HEK293 (cell line): ENCODE measurements at regions not wholly inside any gene's neighbourhood (a gene's known extent, or its start where the extent isn't known, plus 50 kb on each side); places are given as distances from the start of the nearest gene placed in this dataset.

ENCODE experiments used
- CTCF ChIA-PET: fragments of 350-600 bp; formaldehyde crosslinking; extraction: SDS; loops from one replicate; lab custom pipeline; 2021; ENCODE audit warnings: antibody characterized with exemption; lab: Yijun Ruan, JAX
- POLR2A ChIA-PET: fragments of 300-600 bp; formaldehyde crosslinking; extraction: SDS; loops from one replicate; lab custom pipeline; 2020; ENCODE audit warnings: antibody characterized with exemption, inconsistent platforms; lab: Yijun Ruan, JAX
- H3K27ac ChIP-seq: fragments of 200-500 bp; sonication (Bioruptor generic); 2 replicates; pipeline ENCODE4 v1.5.1; 2014; ENCODE audit warnings: low read depth, low read length, control low read depth, inconsistent platforms; ENCODE audit errors: extremely low read depth
- H3K36me3 ChIP-seq, 2 experiments: fragments of 200-500 bp in 1 of 2; sonication (Bioruptor generic) in 1 of 2; 1 replicate in 1 of 2; 2 replicates in 1 of 2; pipeline ENCODE4 v1.5.1; 2014 to 2017; ENCODE audit warnings: inconsistent platforms in 2 of 2, low read length in 2 of 2; ENCODE audit not compliant: control insufficient read depth in 2 of 2, insufficient read depth in 1 of 2
- H3K4me1 ChIP-seq: fragments of 200-500 bp; sonication (Bioruptor generic); 2 replicates; pipeline ENCODE4 v1.5.1; 2014; ENCODE audit warnings: mild to moderate bottlenecking, low read length, inconsistent platforms; ENCODE audit not compliant: control insufficient read depth, insufficient read depth
- H3K4me3 ChIP-seq: 2 replicates; pipeline ENCODE4 v1.5.1; 2011; ENCODE audit warnings: low read depth, mild to moderate bottlenecking, control low read depth, low read length, moderate library complexity
- H3K9me3 ChIP-seq: fragments of 200-500 bp; sonication (Bioruptor generic); 2 replicates; pipeline ENCODE4 v1.5.1; 2014; ENCODE audit warnings: low read depth, low read length, inconsistent platforms; ENCODE audit not compliant: control insufficient read depth, insufficient read depth
- GLI2 ChIP-seq: fragments of 450-650 bp; formaldehyde crosslinking; IDR thresholded peaks from 2 replicates; pipeline ENCODE4; 2017; ENCODE audit warnings: missing biosample characterization, missing genetic modification characterization, low read depth, borderline replicate concordance
- GLIS1 ChIP-seq: fragments of 450-650 bp; formaldehyde crosslinking; IDR thresholded peaks from 2 replicates; pipeline ENCODE4 v1.5.1; 2016; ENCODE audit warnings: missing biosample characterization, missing genetic modification characterization
- KLF1 ChIP-seq: fragments of 450-650 bp; formaldehyde crosslinking; IDR thresholded peaks from 2 replicates; pipeline ENCODE4 v1.5.1; 2016; ENCODE audit warnings: missing biosample characterization, missing genetic modification characterization
- KLF7 ChIP-seq: fragments of 450-650 bp; formaldehyde crosslinking; IDR thresholded peaks from 2 replicates; pipeline ENCODE4 v1.5.1; 2016; ENCODE audit warnings: missing biosample characterization, missing genetic modification characterization, borderline replicate concordance
- YY1 ChIP-seq: fragments of 450-650 bp; formaldehyde crosslinking; IDR thresholded peaks from 2 replicates; pipeline ENCODE4 v1.5.1; 2018; ENCODE audit warnings: missing biosample characterization, missing genetic modification characterization
- ZBTB17 ChIP-seq: fragments of 450-650 bp; formaldehyde crosslinking; IDR thresholded peaks from 2 replicates; pipeline ENCODE4 v1.5.1; 2016; ENCODE audit warnings: missing biosample characterization, missing genetic modification characterization
- ZBTB7A ChIP-seq: fragments of 450-650 bp; formaldehyde crosslinking; IDR thresholded peaks from 2 replicates; pipeline ENCODE4 v1.5.1; 2016; ENCODE audit warnings: low read depth, missing biosample characterization, missing genetic modification characterization
- ZEB2 ChIP-seq: fragments of 450-650 bp; formaldehyde crosslinking; IDR thresholded peaks from 2 replicates; pipeline ENCODE4 v1.5.1; 2016; ENCODE audit warnings: missing biosample characterization, missing genetic modification characterization
- ZIC2 ChIP-seq: fragments of 450-650 bp; formaldehyde crosslinking; IDR thresholded peaks from 2 replicates; pipeline ENCODE4 v1.5.1; 2016; ENCODE audit warnings: missing biosample characterization, missing genetic modification characterization
- ZNF202 ChIP-seq: fragments of 450-650 bp; formaldehyde crosslinking; IDR thresholded peaks from 2 replicates; pipeline ENCODE4 v1.5.1; 2016; ENCODE audit warnings: missing biosample characterization, missing genetic modification characterization, borderline replicate concordance
- ZNF266 ChIP-seq: fragments of 450-650 bp; formaldehyde crosslinking; IDR thresholded peaks from 2 replicates; pipeline ENCODE4 v1.5.1; 2016; ENCODE audit warnings: missing biosample characterization, missing genetic modification characterization, low read depth
- ZNF366 ChIP-seq: fragments of 450-650 bp; formaldehyde crosslinking; conservative IDR thresholded peaks from 2 replicates; pipeline ENCODE4 v1.5.1; 2016; ENCODE audit warnings: missing biosample characterization, missing genetic modification characterization
- ZNF521 ChIP-seq: fragments of 450-650 bp; formaldehyde crosslinking; IDR thresholded peaks from 2 replicates; pipeline ENCODE4 v1.5.1; 2017; ENCODE audit warnings: missing biosample characterization, mild to moderate bottlenecking, missing genetic modification characterization
- ZNF600 ChIP-seq: fragments of 450-650 bp; formaldehyde crosslinking; IDR thresholded peaks from 2 replicates; pipeline ENCODE4 v1.5.1; 2016; ENCODE audit warnings: missing biosample characterization, missing genetic modification characterization
- ZNF677 ChIP-seq: fragments of 450-650 bp; IDR thresholded peaks from 2 replicates; pipeline ENCODE4 v1.5.0; 2018; ENCODE audit warnings: missing biosample characterization, mild to moderate bottlenecking, missing genetic modification characterization, moderate library complexity
- ZNF792 ChIP-seq: fragments of 450-650 bp; formaldehyde crosslinking; IDR thresholded peaks from 2 replicates; pipeline ENCODE4 v1.5.1; 2016; ENCODE audit warnings: missing biosample characterization, missing genetic modification characterization
- ZSCAN30 ChIP-seq: fragments of 450-650 bp; IDR thresholded peaks from 2 replicates; pipeline ENCODE4 v1.5.1; 2018; ENCODE audit warnings: missing biosample characterization, mild to moderate bottlenecking, missing genetic modification characterization, moderate library complexity
- TF ChIP-seq, protein P1 (sequence below): fragments of 450-650 bp; formaldehyde crosslinking; IDR thresholded peaks from 2 replicates; pipeline ENCODE4 v1.5.1; 2017; ENCODE audit warnings: missing biosample characterization, missing genetic modification characterization
- TF ChIP-seq, protein P2 (sequence below): fragments of 450-650 bp; formaldehyde crosslinking; IDR thresholded peaks from 2 replicates; pipeline ENCODE4 v1.5.1; 2016; ENCODE audit warnings: missing biosample characterization, missing genetic modification characterization
- TF ChIP-seq, protein P3 (sequence below): fragments of 450-650 bp; formaldehyde crosslinking; IDR thresholded peaks from 2 replicates; pipeline ENCODE4 v1.5.1; 2016; ENCODE audit warnings: missing biosample characterization, missing genetic modification characterization
- TF ChIP-seq, protein P4 (sequence below): fragments of 450-650 bp; formaldehyde crosslinking; IDR thresholded peaks from 2 replicates; pipeline ENCODE4 v1.5.1; 2016; ENCODE audit warnings: missing biosample characterization, missing genetic modification characterization, low read depth
- TF ChIP-seq, protein P5 (sequence below): fragments of 450-650 bp; formaldehyde crosslinking; IDR thresholded peaks from 2 replicates; pipeline ENCODE4 v1.5.1; 2016; ENCODE audit warnings: missing biosample characterization, missing genetic modification characterization
- TF ChIP-seq, protein P6 (sequence below): fragments of 450-650 bp; formaldehyde crosslinking; IDR thresholded peaks from 2 replicates; pipeline ENCODE4 v1.5.1; 2016; ENCODE audit warnings: missing biosample characterization, missing genetic modification characterization, borderline replicate concordance

DNA sequence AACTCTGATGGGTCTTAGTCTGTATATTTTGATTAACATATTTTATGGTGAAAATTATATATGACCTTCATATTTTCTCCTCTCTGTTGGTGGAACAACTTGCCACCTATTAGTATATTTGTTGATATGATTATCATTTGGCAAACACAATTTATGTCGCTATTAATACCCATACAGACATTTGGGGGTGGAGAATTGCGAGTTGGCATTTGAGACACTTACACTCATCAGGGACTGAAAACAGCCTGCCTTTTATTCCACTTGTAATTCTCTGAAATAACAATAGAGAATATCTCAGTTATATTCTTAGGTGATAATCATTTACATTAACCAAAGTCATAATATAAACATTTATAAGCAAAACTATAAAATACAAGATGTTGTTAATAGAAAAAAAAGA lies 100.5 kb upstream of the RGS18 start:
- ChIA-PET CTCF (no interaction called here), POLR2A (no interaction called here)
- H3K27ac ChIP-seq: no peak overlapping the region
- no peaks in the 10 kb centered on the region for H3K4me1 ChIP-seq
- H3K4me3 ChIP-seq: no peak overlapping the region
- TF ChIP-seq ZNF521 (no peak), ZSCAN30 (no peak), ZNF366 (no peak), ZBTB7A (tag by site-specific recombination) (no peak), ZBTB17 (tag by site-specific recombination) (no peak), GLIS1 (tag by site-specific recombination) (no peak), KLF1 (tag by site-specific recombination) (no peak), ZIC2 (tag by site-specific recombination) (no peak), ZNF266 (tag by site-specific recombination) (no peak), GLI2 (tag by site-specific recombination) (no peak), KLF7 (tag by site-specific recombination) (no peak), YY1 (no peak)
- TF ChIP-seq, protein P1, sequence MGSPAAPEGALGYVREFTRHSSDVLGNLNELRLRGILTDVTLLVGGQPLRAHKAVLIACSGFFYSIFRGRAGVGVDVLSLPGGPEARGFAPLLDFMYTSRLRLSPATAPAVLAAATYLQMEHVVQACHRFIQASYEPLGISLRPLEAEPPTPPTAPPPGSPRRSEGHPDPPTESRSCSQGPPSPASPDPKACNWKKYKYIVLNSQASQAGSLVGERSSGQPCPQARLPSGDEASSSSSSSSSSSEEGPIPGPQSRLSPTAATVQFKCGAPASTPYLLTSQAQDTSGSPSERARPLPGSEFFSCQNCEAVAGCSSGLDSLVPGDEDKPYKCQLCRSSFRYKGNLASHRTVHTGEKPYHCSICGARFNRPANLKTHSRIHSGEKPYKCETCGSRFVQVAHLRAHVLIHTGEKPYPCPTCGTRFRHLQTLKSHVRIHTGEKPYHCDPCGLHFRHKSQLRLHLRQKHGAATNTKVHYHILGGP: no peak
- TF ChIP-seq, protein P2, sequence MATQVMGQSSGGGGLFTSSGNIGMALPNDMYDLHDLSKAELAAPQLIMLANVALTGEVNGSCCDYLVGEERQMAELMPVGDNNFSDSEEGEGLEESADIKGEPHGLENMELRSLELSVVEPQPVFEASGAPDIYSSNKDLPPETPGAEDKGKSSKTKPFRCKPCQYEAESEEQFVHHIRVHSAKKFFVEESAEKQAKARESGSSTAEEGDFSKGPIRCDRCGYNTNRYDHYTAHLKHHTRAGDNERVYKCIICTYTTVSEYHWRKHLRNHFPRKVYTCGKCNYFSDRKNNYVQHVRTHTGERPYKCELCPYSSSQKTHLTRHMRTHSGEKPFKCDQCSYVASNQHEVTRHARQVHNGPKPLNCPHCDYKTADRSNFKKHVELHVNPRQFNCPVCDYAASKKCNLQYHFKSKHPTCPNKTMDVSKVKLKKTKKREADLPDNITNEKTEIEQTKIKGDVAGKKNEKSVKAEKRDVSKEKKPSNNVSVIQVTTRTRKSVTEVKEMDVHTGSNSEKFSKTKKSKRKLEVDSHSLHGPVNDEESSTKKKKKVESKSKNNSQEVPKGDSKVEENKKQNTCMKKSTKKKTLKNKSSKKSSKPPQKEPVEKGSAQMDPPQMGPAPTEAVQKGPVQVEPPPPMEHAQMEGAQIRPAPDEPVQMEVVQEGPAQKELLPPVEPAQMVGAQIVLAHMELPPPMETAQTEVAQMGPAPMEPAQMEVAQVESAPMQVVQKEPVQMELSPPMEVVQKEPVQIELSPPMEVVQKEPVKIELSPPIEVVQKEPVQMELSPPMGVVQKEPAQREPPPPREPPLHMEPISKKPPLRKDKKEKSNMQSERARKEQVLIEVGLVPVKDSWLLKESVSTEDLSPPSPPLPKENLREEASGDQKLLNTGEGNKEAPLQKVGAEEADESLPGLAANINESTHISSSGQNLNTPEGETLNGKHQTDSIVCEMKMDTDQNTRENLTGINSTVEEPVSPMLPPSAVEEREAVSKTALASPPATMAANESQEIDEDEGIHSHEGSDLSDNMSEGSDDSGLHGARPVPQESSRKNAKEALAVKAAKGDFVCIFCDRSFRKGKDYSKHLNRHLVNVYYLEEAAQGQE (tag by site-specific recombination): no peak
- TF ChIP-seq, protein P3, sequence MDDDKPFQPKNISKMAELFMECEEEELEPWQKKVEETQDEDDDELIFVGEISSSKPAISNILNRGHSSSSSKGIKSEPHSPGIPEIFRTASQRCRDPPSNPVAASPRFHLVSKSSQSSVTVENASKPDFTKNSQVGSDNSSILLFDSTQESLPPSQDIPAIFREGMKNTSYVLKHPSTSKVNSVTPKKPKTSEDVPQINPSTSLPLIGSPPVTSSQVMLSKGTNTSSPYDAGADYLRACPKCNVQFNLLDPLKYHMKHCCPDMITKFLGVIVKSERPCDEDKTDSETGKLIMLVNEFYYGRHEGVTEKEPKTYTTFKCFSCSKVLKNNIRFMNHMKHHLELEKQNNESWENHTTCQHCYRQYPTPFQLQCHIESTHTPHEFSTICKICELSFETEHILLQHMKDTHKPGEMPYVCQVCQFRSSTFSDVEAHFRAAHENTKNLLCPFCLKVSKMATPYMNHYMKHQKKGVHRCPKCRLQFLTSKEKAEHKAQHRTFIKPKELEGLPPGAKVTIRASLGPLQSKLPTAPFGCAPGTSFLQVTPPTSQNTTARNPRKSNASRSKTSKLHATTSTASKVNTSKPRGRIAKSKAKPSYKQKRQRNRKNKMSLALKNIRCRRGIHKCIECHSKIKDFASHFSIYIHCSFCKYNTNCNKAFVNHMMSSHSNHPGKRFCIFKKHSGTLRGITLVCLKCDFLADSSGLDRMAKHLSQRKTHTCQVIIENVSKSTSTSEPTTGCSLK (tag by site-specific recombination): no peak
- TF ChIP-seq, protein P4, sequence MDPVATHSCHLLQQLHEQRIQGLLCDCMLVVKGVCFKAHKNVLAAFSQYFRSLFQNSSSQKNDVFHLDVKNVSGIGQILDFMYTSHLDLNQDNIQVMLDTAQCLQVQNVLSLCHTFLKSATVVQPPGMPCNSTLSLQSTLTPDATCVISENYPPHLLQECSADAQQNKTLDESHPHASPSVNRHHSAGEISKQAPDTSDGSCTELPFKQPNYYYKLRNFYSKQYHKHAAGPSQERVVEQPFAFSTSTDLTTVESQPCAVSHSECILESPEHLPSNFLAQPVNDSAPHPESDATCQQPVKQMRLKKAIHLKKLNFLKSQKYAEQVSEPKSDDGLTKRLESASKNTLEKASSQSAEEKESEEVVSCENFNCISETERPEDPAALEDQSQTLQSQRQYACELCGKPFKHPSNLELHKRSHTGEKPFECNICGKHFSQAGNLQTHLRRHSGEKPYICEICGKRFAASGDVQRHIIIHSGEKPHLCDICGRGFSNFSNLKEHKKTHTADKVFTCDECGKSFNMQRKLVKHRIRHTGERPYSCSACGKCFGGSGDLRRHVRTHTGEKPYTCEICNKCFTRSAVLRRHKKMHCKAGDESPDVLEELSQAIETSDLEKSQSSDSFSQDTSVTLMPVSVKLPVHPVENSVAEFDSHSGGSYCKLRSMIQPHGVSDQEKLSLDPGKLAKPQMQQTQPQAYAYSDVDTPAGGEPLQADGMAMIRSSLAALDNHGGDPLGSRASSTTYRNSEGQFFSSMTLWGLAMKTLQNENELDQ: no peak
- TF ChIP-seq, all 188 proteins: peak for 0
- Histone ChIP-seq H3K36me3 (no peaks in the 10 kb centered on the region), H3K9me3 (no peaks in the 10 kb centered on the region)

DNA sequence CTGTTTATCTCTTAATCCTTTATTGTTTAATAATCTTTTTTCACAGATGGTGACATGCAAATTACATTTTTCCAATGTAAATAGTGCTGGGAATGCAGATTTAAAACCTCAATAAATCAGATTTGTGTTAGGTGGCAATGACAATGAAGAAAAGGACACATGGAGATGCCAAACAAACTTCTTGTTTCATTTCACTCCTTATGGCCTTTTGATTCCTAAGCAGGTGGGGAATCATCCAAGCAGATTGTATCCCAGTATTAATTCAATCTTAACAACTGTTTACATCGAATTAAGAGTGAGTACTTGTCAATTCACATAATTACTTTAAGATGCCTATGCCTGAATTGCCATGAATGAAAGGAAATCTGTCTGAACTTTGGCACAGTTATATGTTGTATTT lies 98.9 kb upstream of the RGS18 start:
- H3K4me3 ChIP-seq: no peak overlapping the region
- CTCF ChIA-PET: no interaction called here
- POLR2A ChIA-PET: no interaction called here
- no peaks in the 10 kb centered on the region for H3K9me3 ChIP-seq
- no peaks in the 10 kb centered on the region for H3K4me1 ChIP-seq
- no peak overlapping the region for H3K27ac ChIP-seq
- H3K36me3 ChIP-seq: no peaks in the 10 kb centered on the region
- TF ChIP-seq, protein P5, sequence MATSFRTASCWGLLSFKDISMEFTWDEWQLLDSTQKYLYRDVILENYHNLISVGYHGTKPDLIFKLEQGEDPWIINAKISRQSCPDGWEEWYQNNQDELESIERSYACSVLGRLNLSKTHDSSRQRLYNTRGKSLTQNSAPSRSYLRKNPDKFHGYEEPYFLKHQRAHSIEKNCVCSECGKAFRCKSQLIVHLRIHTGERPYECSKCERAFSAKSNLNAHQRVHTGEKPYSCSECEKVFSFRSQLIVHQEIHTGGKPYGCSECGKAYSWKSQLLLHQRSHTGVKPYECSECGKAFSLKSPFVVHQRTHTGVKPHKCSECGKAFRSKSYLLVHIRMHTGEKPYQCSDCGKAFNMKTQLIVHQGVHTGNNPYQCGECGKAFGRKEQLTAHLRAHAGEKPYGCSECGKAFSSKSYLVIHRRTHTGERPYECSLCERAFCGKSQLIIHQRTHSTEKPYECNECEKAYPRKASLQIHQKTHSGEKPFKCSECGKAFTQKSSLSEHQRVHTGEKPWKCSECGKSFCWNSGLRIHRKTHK: no peak
- TF ChIP-seq ZNF677 (tag by site-specific recombination): no peak
- no peak for TF ChIP-seq ZNF202 (tag by site-specific recombination)
- TF ChIP-seq ZEB2: no peak
- no peak for TF ChIP-seq ZNF792 (tag by site-specific recombination)
- TF ChIP-seq, protein P6, sequence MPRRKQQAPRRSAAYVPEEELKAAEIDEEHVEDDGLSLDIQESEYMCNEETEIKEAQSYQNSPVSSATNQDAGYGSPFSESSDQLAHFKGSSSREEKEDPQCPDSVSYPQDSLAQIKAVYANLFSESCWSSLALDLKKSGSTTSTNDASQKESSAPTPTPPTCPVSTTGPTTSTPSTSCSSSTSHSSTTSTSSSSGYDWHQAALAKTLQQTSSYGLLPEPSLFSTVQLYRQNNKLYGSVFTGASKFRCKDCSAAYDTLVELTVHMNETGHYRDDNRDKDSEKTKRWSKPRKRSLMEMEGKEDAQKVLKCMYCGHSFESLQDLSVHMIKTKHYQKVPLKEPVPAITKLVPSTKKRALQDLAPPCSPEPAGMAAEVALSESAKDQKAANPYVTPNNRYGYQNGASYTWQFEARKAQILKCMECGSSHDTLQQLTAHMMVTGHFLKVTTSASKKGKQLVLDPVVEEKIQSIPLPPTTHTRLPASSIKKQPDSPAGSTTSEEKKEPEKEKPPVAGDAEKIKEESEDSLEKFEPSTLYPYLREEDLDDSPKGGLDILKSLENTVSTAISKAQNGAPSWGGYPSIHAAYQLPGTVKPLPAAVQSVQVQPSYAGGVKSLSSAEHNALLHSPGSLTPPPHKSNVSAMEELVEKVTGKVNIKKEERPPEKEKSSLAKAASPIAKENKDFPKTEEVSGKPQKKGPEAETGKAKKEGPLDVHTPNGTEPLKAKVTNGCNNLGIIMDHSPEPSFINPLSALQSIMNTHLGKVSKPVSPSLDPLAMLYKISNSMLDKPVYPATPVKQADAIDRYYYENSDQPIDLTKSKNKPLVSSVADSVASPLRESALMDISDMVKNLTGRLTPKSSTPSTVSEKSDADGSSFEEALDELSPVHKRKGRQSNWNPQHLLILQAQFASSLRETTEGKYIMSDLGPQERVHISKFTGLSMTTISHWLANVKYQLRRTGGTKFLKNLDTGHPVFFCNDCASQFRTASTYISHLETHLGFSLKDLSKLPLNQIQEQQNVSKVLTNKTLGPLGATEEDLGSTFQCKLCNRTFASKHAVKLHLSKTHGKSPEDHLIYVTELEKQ (tag by site-specific recombination): no peak
- TF ChIP-seq ZNF600: no peak
